ENCODE measurements at regions not wholly inside any gene's neighbourhood (a gene's known extent, or its start where the extent isn't known, plus 50 kb on each side); places are given as distances from the start of the nearest gene placed in this dataset.

DNA sequence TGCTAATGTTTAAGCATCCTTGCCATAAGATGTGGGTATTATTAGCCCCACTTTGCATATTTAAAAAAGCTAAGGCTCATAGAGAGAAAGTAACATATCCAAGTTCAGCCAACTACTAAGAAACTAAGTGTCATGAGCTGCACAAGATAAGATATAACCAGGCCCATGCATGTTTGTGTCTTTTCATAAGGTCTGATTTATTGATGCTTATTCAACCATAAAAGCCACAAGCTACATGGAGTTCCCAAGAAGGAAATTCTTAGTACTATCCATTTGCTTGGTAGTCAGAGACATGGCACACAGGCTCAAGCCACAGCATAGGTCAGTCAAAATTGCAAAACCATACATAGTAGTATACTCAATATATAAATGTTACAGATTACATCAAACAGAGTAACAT, 488.5 kb downstream of the SOX6 start:
- no peaks in the 10 kb centered on the region for H3K36me3 ChIP-seq
- no peaks in the 10 kb centered on the region for H3K9me3 ChIP-seq
- DNase-seq: no peak
- no peaks in the 10 kb centered on the region for H3K27me3 ChIP-seq
- intact Hi-C loops (cut with DNase I; ENCODE audit: low total_unique reads): no loop called here
- no peak overlapping the region for H3K27ac ChIP-seq
- no peaks in the 10 kb centered on the region for H3K4me1 ChIP-seq
- in situ Hi-C loops (cut with MboI; ENCODE audit: low pct_ligation_motif_present in 1 of 4, low pct_unique_long_range_greater_than_20kb in 1 of 4, low sequenced_read_pairs in 3 of 4): loop anchor here in 1 of 4 donors (25.0 kb wide), 1 partner anchor 744 kb away; no protein-coding TSS in a partner anchor
- no peak overlapping the region for H3K4me3 ChIP-seq
- no peak for TF ChIP-seq POLR2AphosphoS5 (IDR thresholded peaks at IDR 0.05)
- no peak for TF ChIP-seq EP300 (IDR thresholded peaks at IDR 0.05; ENCODE audit: low read depth)
- no peak for TF ChIP-seq POLR2A (IDR thresholded peaks at IDR 0.05)
- TF ChIP-seq CTCF (IDR thresholded peaks at IDR 0.05): no peak

- no peak overlapping the region for H3K4me3 ChIP-seq
- H3K27ac ChIP-seq: no peak overlapping the region
- DNase-seq: no peak
- intact Hi-C loops (cut with DNase I; ENCODE audit: low total_unique reads): no loop called here
- in situ Hi-C loops (cut with MboI; ENCODE audit: low pct_ligation_motif_present in 1 of 4, low pct_unique_long_range_greater_than_20kb in 1 of 4, low sequenced_read_pairs in 3 of 4): loop anchor here in 1 of 4 donors (25.0 kb wide), 1 partner anchor 741 kb away; no protein-coding TSS in a partner anchor
- no peaks in the 10 kb centered on the region for H3K9me3 ChIP-seq
- H3K36me3 ChIP-seq: no peaks in the 10 kb centered on the region
- H3K4me1 ChIP-seq: no peaks in the 10 kb centered on the region
- H3K27me3 ChIP-seq: no peaks in the 10 kb centered on the region
- 71 to 87% methylated on average over 2 to 4 of the region's 4 CpGs for WGBS, 2 donors (ENCODE audit: low coverage in 1 of 2)
- no peak for TF ChIP-seq EP300 (IDR thresholded peaks at IDR 0.05; ENCODE audit: low read depth)
- no peak for TF ChIP-seq CTCF (IDR thresholded peaks at IDR 0.05)
- TF ChIP-seq POLR2A (IDR thresholded peaks at IDR 0.05): no peak
- TF ChIP-seq POLR2AphosphoS5 (IDR thresholded peaks at IDR 0.05): no peak
Measured at GRCh38 chr11:15870911-15871310, 485.4 kb downstream of the SOX6 start.

DNA sequence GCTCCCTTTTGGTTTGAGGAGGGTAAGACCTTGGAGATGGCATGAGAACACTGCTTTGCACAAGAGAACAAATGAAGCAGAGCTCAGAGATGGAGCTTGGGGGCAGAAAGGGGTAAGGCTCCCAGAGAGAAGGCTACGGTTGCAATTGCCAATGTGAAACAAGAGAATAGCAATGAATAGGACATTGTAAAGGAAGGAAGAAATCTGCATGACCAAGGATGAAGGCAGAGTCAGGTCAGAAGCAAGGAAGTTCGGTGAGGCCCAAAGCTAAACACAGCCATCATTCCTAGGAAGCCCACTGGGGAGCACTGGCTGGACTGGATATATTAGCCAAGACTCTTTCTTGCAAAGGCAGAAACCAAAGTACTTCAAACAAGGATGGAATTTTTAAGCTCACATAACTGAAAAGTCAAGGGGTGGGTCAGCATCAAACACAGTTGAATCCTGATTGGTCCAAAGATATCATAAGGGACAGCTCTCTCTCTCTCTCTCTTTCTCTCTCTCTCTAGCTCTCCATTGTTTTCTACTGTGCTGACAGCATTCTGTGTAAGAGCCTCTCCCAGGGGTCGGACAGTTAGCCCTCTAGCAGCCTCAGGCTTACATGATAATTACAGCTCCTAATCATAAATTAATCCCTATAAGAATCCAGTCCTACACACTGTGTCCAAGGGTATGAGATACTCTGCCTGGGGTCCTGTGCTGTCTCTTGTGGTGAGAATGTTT, 484.3 kb downstream of the SOX6 start:
- no peak overlapping the region for H3K27ac ChIP-seq
- in situ Hi-C loops (cut with MboI; ENCODE audit: low pct_ligation_motif_present in 1 of 4, low pct_unique_long_range_greater_than_20kb in 1 of 4, low sequenced_read_pairs in 3 of 4) (loop anchor here in 1 of 4 donors (25.0 kb wide), 1 partner anchor 740 kb away; no protein-coding TSS in a partner anchor), intact Hi-C loops (cut with DNase I; ENCODE audit: low total_unique reads) (no loop called here)
- WGBS, 2 donors (ENCODE audit: low coverage in 1 of 2): 78 to 92% methylated on average over 2 to 3 of the region's 3 CpGs
- H3K4me1 ChIP-seq: no peaks in the 10 kb centered on the region
- H3K36me3 ChIP-seq: no peaks in the 10 kb centered on the region
- no peak for DNase-seq
- no peaks in the 10 kb centered on the region for H3K9me3 ChIP-seq
- TF ChIP-seq POLR2A (IDR thresholded peaks at IDR 0.05) (no peak), EP300 (IDR thresholded peaks at IDR 0.05; ENCODE audit: low read depth) (no peak), CTCF (IDR thresholded peaks at IDR 0.05) (no peak), POLR2AphosphoS5 (IDR thresholded peaks at IDR 0.05) (no peak)
- H3K4me3 ChIP-seq: no peak overlapping the region
- H3K27me3 ChIP-seq: no peaks in the 10 kb centered on the region

- H3K27ac ChIP-seq: no peak overlapping the region
- 64 to 77% methylated on average over 1 of the region's 1 CpG for WGBS, 2 donors (ENCODE audit: low coverage in 1 of 2)
- H3K4me3 ChIP-seq: no peak overlapping the region
- no peak for TF ChIP-seq EP300 (IDR thresholded peaks at IDR 0.05; ENCODE audit: low read depth)
- no peak for TF ChIP-seq POLR2AphosphoS5 (IDR thresholded peaks at IDR 0.05)
- no peak for TF ChIP-seq CTCF (IDR thresholded peaks at IDR 0.05)
- no peak for TF ChIP-seq POLR2A (IDR thresholded peaks at IDR 0.05)
- H3K9me3 ChIP-seq: no peaks in the 10 kb centered on the region
- no peak for DNase-seq
- intact Hi-C loops (cut with DNase I; ENCODE audit: low total_unique reads): no loop called here
- H3K36me3 ChIP-seq: no peaks in the 10 kb centered on the region
- H3K27me3 ChIP-seq: no peaks in the 10 kb centered on the region
- in situ Hi-C loops (cut with MboI; ENCODE audit: low pct_ligation_motif_present in 1 of 4, low pct_unique_long_range_greater_than_20kb in 1 of 4, low sequenced_read_pairs in 3 of 4): loop anchor here in 1 of 4 donors (25.0 kb wide), 1 partner anchor 739 kb away; no protein-coding TSS in a partner anchor
- no peaks in the 10 kb centered on the region for H3K4me1 ChIP-seq
Measured at GRCh38 chr11:15873501-15873900, 482.8 kb downstream of the SOX6 start.
